K562 (cell line): ENCODE measurements at regions not wholly inside any gene's neighbourhood (a gene's known extent, or its start where the extent isn't known, plus 50 kb on each side); places are given as distances from the start of the nearest gene placed in this dataset.
A peak's percentile ranks its signal among the peaks of the same experiment; 100 is the strongest.

Experiments used
- CHD4 ChIP-seq: fragments of 200-600 bp; sonication (generic); IDR thresholded peaks from 3 replicates; pipeline ENCODE4 v1.6.1; 2012; ENCODE audit warnings: low read depth, mild to moderate bottlenecking, mixed read lengths, low read length, inconsistent platforms; ENCODE audit not compliant: insufficient read depth, insufficient replicate concordance, poor library complexity, severe bottlenecking
- CTCF ChIP-seq, 3 experiments: IDR thresholded peaks in 2 of 3; conservative IDR thresholded peaks in 1 of 3; 2 replicates each; pipeline ENCODE4 v1.5.1; 2011 to 2012; ENCODE audit warnings: low read length in 3 of 3, mild to moderate bottlenecking in 3 of 3, control low read depth in 2 of 3, improper control_type of control experiment in 1 of 3, inconsistent platforms in 1 of 3, low read depth in 1 of 3, mixed read lengths in 1 of 3, moderate library complexity in 1 of 3; ENCODE audit not compliant: insufficient read depth in 2 of 3
- EGR1 ChIP-seq: fragments of 450-650 bp; conservative IDR thresholded peaks from 2 replicates; pipeline ENCODE4 v1.6.1; 2017; ENCODE audit warnings: mild to moderate bottlenecking
- HDAC2 ChIP-seq: fragments of 450-650 bp; IDR thresholded peaks from 2 replicates; pipeline ENCODE4 v1.6.1; 2016; ENCODE audit warnings: mild to moderate bottlenecking
- TAF7 ChIP-seq: fragments of 450-650 bp; IDR thresholded peaks from 2 replicates; pipeline ENCODE4 v1.6.1; 2016; ENCODE audit warnings: missing genetic modification characterization, missing compliant biosample characterization
- ZBED1 ChIP-seq: IDR thresholded peaks from 2 replicates; pipeline ENCODE4 v1.6.1; 2014
- ZFX ChIP-seq: sonication (generic); formaldehyde crosslinking; IDR thresholded peaks from 2 replicates; pipeline ENCODE4 v1.8.0; 2022; ENCODE audit warnings: mild to moderate bottlenecking, missing genetic modification reagents, moderate library complexity

- no peak for TF ChIP-seq ZFX
- TF ChIP-seq ZBED1, result no peak
- no peak for TF ChIP-seq CHD4
- TF ChIP-seq TAF7, result no peak
- TF ChIP-seq HDAC2, result no peak
- TF ChIP-seq CTCF (IDR thresholded peaks at IDR 0.05 in 2 of 3, conservative IDR thresholded peaks at IDR 0.05 in 1 of 3; ENCODE audit: insufficient read depth in 2 of 3, low read depth in 1 of 3, low read length in 3 of 3), result peak in 2 of 3 experiments; percentile 34 to 39; a peak in 3 of 6 replicates
- TF ChIP-seq EGR1, result no peak
These were observed 354.8 kb downstream of the CXCL12 start for GRCh38 chr10:44030132-44030531.
